K562 (cell line): ENCODE measurements at regions not wholly inside any gene's neighbourhood (a gene's known extent, or its start where the extent isn't known, plus 50 kb on each side); places are given as distances from the start of the nearest gene placed in this dataset.

Source experiments
- ATAC-seq: fragments of 200-7000 bp; cut with Tn5 transposase; 3 replicates; pipeline ENCODE4 v1.9.1; 2020; ENCODE audit warnings: moderate library complexity
- BruUV-seq: library from RNA; stranded (reverse); fragments of 400-500 nt; replicated peaks from 2 replicates; lab custom pipeline; 2021; lab: Mats Ljungman, UMichigan
- CTCF ChIA-PET: fragments of 300-600 bp; formaldehyde crosslinking; extraction: SDS; loops from one replicate; lab custom pipeline; 2021; ENCODE audit warnings: low intra/inter-chr PET ratio; lab: Yijun Ruan, JAX
- POLR2A ChIA-PET: fragments of 300-600, 350-650 bp; sonication (Branson Sonifier 250); formaldehyde crosslinking; extraction: SDS; loops from one replicate; lab custom pipeline; 2021; ENCODE audit warnings: antibody characterized with exemption, inconsistent platforms; lab: Yijun Ruan, JAX
- DNase-seq, 4 experiments: peaks; one replicate each; pipeline versions ENCODE4 v3.0.0 to v3.0.0-alpha.2; 2011 to 2018; ENCODE audit warnings: low spot score in 3 of 4, mixed read lengths in 3 of 4; ENCODE audit errors: extremely low read depth in 1 of 4
- FAIRE-seq: peaks from 2 replicates; lab custom pipeline; 2011; peaks lifted over from hg19 to GRCh38; lab: Jason Lieb, UNC
- H2AFZ ChIP-seq: 2 replicates; pipeline ENCODE4 v1.6.0; 2011; ENCODE audit warnings: low read depth, low read length, control low read depth, inconsistent platforms
- H3K27ac ChIP-seq: fragments of 200-600 bp; 3 replicates; pipeline ENCODE4 v1.8.0; 2011; ENCODE audit warnings: low read depth, mild to moderate bottlenecking, control low read depth, inconsistent platforms, low read length, moderate library complexity, mixed read lengths; ENCODE audit errors: extremely low read depth
- H3K27me3 ChIP-seq, 2 experiments: fragments of 300-600 bp in 1 of 2; 2 replicates in 1 of 2; 3 replicates in 1 of 2; pipeline versions ENCODE4 v1.6.0 to v1.8.0; 2011; ENCODE audit warnings: inconsistent platforms in 2 of 2, low read length in 2 of 2, mild to moderate bottlenecking in 1 of 2, mixed read lengths in 1 of 2, moderate library complexity in 1 of 2; ENCODE audit not compliant: control insufficient read depth in 2 of 2, insufficient read depth in 2 of 2
- H3K36me3 ChIP-seq: fragments of 300-600 bp; 3 replicates; pipeline ENCODE4 v1.8.0; 2011; ENCODE audit warnings: mild to moderate bottlenecking, low read length, inconsistent platforms; ENCODE audit not compliant: control insufficient read depth, insufficient read depth
- H3K4me1 ChIP-seq, 2 experiments: fragments of 200-600 bp in 1 of 2; replicated peaks in 1 of 2; 2 replicates in 1 of 2; 3 replicates in 1 of 2; pipeline versions ENCODE4 v1.5.1 to v1.8.0; 2011; ENCODE audit warnings: inconsistent platforms in 2 of 2, low read length in 2 of 2, mild to moderate bottlenecking in 1 of 2, mixed read lengths in 1 of 2, moderate library complexity in 1 of 2; ENCODE audit not compliant: control insufficient read depth in 2 of 2, insufficient read depth in 2 of 2
- H3K4me2 ChIP-seq: 2 replicates; pipeline ENCODE4 v1.6.1; 2011; ENCODE audit warnings: low read length, control low read depth, inconsistent platforms, mixed read lengths; ENCODE audit not compliant: insufficient read depth
- H3K4me3 ChIP-seq: fragments of 200-600 bp; sonication (generic), shearing (Covaris generic); 2 replicates; pipeline ENCODE4 v1.5.1; 2016; ENCODE audit warnings: control low read depth, inconsistent platforms
- H3K79me2 ChIP-seq: fragments of 200-600 bp; 3 replicates; pipeline ENCODE4 v1.8.0; 2011; ENCODE audit warnings: low read length, inconsistent platforms; ENCODE audit not compliant: control insufficient read depth, insufficient read depth
- H3K9ac ChIP-seq, 2 experiments: 2 replicates each; pipeline versions ENCODE4 v1.6.0 to v1.6.1; 2011; ENCODE audit warnings: low read depth in 2 of 2, low read length in 2 of 2, control low read depth in 1 of 2, inconsistent platforms in 1 of 2, mild to moderate bottlenecking in 1 of 2, mixed read lengths in 1 of 2; ENCODE audit not compliant: insufficient read depth in 1 of 2
- H3K9me1 ChIP-seq: one replicate; pipeline ENCODE4 v1.6.0; 2011; ENCODE audit warnings: inconsistent platforms, mild to moderate bottlenecking, low read length, moderate library complexity; ENCODE audit not compliant: control insufficient read depth, insufficient read depth
- H3K9me3 ChIP-seq: replicated peaks from 2 replicates; pipeline ENCODE4 v1.5.1; 2011; ENCODE audit warnings: low read depth, low read length, inconsistent platforms; ENCODE audit not compliant: control insufficient read depth, insufficient read depth
- H4K20me1 ChIP-seq: replicated peaks from 2 replicates; pipeline ENCODE4 v1.6.1; 2011; ENCODE audit warnings: low read length, inconsistent platforms, mixed read lengths; ENCODE audit not compliant: control insufficient read depth, insufficient read depth
- BMI1 ChIP-seq: fragments of 150-350 bp; IDR thresholded peaks from 2 replicates; pipeline ENCODE4 v1.6.1; 2014; ENCODE audit warnings: low read length
- CBFA2T3 ChIP-seq: fragments of 450-650 bp; IDR thresholded peaks from 2 replicates; pipeline ENCODE4 v1.6.1; 2017
- DPF2 ChIP-seq: fragments of 450-650 bp; IDR thresholded peaks from 2 replicates; pipeline ENCODE4 v1.6.1; 2016
- KDM4B ChIP-seq, 2 experiments: fragments of 450-650 bp in 1 of 2; sonication (generic) in 1 of 2; IDR thresholded peaks; 2 replicates each; pipeline ENCODE4 v1.6.1; 2016 to 2017; ENCODE audit warnings: borderline replicate concordance in 2 of 2, antibody characterized with exemption in 1 of 2, low read depth in 1 of 2, mild to moderate bottlenecking in 1 of 2
- MIER1 ChIP-seq: fragments of 450-650 bp; IDR thresholded peaks from 2 replicates; pipeline ENCODE4 v1.6.1; 2016; ENCODE audit warnings: antibody characterized with exemption, mild to moderate bottlenecking, low read depth
- MTA2 ChIP-seq: fragments of 450-650 bp; IDR thresholded peaks from 2 replicates; pipeline ENCODE4 v1.6.1; 2016; ENCODE audit warnings: low read depth
- NFIX ChIP-seq: fragments of 250-450 bp; sonication (Bioruptor Pico); IDR thresholded peaks from 2 replicates; pipeline ENCODE4 v1.4.0; 2020; ENCODE audit warnings: low read depth, mild to moderate bottlenecking, moderate library complexity
- SNIP1 ChIP-seq: fragments of 450-650 bp; IDR thresholded peaks from 2 replicates; pipeline ENCODE4 v1.7.1; 2017; ENCODE audit warnings: low read depth, mild to moderate bottlenecking
- SUPT5H ChIP-seq: fragments of 450-650 bp; IDR thresholded peaks from 2 replicates; pipeline ENCODE4 v1.6.1; 2016
- TBL1XR1 ChIP-seq, 2 experiments: IDR thresholded peaks; 2 replicates each; pipeline ENCODE4 v1.6.1; 2012; ENCODE audit warnings: improper control_type of control experiment in 2 of 2, low read length in 2 of 2, mild to moderate bottlenecking in 1 of 2
- TRIM28 ChIP-seq: fragments of 450-650 bp; IDR thresholded peaks from 2 replicates; pipeline ENCODE4 v1.6.1; 2017
- ZKSCAN1 ChIP-seq: fragments of 150-350 bp; IDR thresholded peaks from 2 replicates; pipeline ENCODE4 v1.6.1; 2016; ENCODE audit warnings: low read depth, low read length
- ZNF445 ChIP-seq: fragments of 250-450 bp; sonication (Bioruptor Pico); IDR thresholded peaks from 2 replicates; pipeline ENCODE4 v1.4.0; 2020; ENCODE audit warnings: low read depth, mild to moderate bottlenecking, moderate library complexity
- ZNF695 ChIP-seq: fragments of 450-650 bp; formaldehyde crosslinking; IDR thresholded peaks from 2 replicates; pipeline ENCODE4 v1.4.0; 2020; ENCODE audit warnings: mild to moderate bottlenecking, moderate library complexity
- ZNF76 ChIP-seq: fragments of 250-450 bp; sonication (Bioruptor Pico); IDR thresholded peaks from 2 replicates; pipeline ENCODE4 v1.4.0; 2020; ENCODE audit warnings: mild to moderate bottlenecking, moderate library complexity, borderline replicate concordance
- WGBS: fragments of 100-300 bp; shearing (Covaris generic); methylation state at CpG from one replicate; pipeline ENCODE4 v1.1.6; 2016; ENCODE audit warnings: low coverage, mixed read lengths; ENCODE audit not compliant: insufficient coverage; ENCODE audit errors: missing lambda C conversion rate; 5-methylcytosine and 5-hydroxymethylcytosine counted together
- in situ Hi-C: fragments of 300-500 bp; cut with MboI; formaldehyde crosslinking; loops from 4 replicates; pipeline ENCODE4 v1.15.0; 2018; ENCODE audit warnings: inconsistent platforms, mixed read lengths
- intact Hi-C: fragments of 100-400 bp; cut with micrococcal nuclease; formaldehyde crosslinking; loops from 2 replicates; pipeline ENCODE4 v1.14.2; 2022
- TF ChIP-seq, protein P1 (sequence below): fragments of 250-450 bp; sonication (Bioruptor Pico); IDR thresholded peaks from 2 replicates; pipeline ENCODE4 v1.4.0; 2020
- TF ChIP-seq, protein P2 (sequence below): fragments of 250-450 bp; sonication (Bioruptor Pico); IDR thresholded peaks from 2 replicates; pipeline ENCODE4 v1.8.0; 2022; ENCODE audit warnings: inconsistent platforms, mild to moderate bottlenecking, moderate library complexity, borderline replicate concordance
- TF ChIP-seq, protein P3 (sequence below): sonication (generic); formaldehyde crosslinking; IDR thresholded peaks from 2 replicates; pipeline ENCODE4 v1.8.0; 2022; ENCODE audit warnings: missing genetic modification reagents, mild to moderate bottlenecking, borderline replicate concordance

DNA sequence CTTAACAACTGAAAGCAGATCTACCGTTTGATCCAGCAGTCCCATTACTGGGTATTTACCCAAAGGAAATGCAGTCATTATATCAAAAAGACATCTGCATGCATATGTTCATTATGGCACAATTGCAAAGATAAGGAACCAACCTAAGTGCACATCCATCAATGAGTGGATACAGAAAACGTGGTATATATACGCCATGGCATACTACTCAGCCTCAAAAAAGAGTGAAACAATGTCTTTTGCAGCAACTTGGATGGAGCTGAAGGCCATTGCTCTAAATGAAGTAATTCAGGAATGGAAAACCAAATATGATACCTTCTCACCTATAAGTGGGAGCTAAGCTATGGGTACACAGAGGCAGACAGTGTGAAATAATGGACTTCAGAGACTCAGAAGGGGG lies 169.3 kb downstream of the ZBTB18 start (continued):
- TF ChIP-seq, protein P1, sequence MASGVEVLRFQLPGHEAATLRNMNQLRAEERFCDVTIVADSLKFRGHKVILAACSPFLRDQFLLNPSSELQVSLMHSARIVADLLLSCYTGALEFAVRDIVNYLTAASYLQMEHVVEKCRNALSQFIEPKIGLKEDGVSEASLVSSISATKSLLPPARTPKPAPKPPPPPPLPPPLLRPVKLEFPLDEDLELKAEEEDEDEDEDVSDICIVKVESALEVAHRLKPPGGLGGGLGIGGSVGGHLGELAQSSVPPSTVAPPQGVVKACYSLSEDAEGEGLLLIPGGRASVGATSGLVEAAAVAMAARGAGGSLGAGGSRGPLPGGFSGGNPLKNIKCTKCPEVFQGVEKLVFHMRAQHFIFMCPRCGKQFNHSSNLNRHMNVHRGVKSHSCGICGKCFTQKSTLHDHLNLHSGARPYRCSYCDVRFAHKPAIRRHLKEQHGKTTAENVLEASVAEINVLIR (CRISPR knock-in tag): no peak
- no peak for TF ChIP-seq MIER1
- TF ChIP-seq, protein P2, sequence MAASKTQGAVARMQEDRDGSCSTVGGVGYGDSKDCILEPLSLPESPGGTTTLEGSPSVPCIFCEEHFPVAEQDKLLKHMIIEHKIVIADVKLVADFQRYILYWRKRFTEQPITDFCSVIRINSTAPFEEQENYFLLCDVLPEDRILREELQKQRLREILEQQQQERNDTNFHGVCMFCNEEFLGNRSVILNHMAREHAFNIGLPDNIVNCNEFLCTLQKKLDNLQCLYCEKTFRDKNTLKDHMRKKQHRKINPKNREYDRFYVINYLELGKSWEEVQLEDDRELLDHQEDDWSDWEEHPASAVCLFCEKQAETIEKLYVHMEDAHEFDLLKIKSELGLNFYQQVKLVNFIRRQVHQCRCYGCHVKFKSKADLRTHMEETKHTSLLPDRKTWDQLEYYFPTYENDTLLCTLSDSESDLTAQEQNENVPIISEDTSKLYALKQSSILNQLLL: no peak
- TF ChIP-seq SNIP1: no peak
- no peak for TF ChIP-seq TBL1XR1 (IDR thresholded peaks at IDR 0.05; ENCODE audit: low read length in 2 of 2)
- no peak for TF ChIP-seq TRIM28
- no peak for TF ChIP-seq KDM4B (IDR thresholded peaks at IDR 0.05; ENCODE audit: borderline replicate concordance in 2 of 2, low read depth in 1 of 2)
- no peak for TF ChIP-seq ZKSCAN1
- no peak for TF ChIP-seq ZNF76 (CRISPR knock-in tag)
- no peak for TF ChIP-seq DPF2

DNA sequence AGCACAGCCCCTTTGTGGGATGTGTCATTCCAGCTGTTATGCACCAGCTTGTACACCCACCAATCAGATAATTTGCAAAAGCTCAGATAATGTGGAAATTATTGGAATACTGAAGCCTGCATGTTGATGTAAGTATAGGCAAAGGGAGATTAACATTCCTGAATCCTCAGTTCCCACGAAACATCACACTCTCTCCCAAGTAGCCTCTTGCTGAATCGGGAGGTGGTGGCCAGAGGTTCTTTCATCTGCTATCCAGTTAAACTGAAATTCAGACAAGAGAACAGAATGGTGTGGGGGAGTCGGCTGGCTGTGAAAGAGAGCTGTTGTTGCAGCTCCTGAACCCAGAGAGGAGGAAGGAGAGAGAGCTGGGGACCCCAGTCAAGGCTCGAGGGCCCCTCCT lies 170.9 kb downstream of the ZBTB18 start:
- CTCF ChIA-PET: no interaction called here
- no peaks in the 10 kb centered on the region for H3K36me3 ChIP-seq
- H3K9ac ChIP-seq: no peak overlapping the region; a peak in 1 of 4 replicates
- H3K9me3 ChIP-seq: no peaks in the 10 kb centered on the region
- H3K4me3 ChIP-seq: no peak overlapping the region
- ATAC-seq (no peak), DNase-seq (no peak), FAIRE-seq (no peak)
- no peaks in the 10 kb centered on the region for H3K79me2 ChIP-seq
- no peak overlapping the region for H3K4me2 ChIP-seq
- no peak overlapping the region for H2AFZ ChIP-seq
- no peak overlapping the region for H3K27ac ChIP-seq
- no TSS peak for BruUV-seq
- peaks cover 23 to 51% of the 10 kb centered on the region in 2 experiments; a peak in 4 of 5 replicates for H3K27me3 ChIP-seq
- WGBS: 0% methylated on average over 4 of the region's 4 CpGs
- H3K4me1 ChIP-seq: no peaks in the 10 kb centered on the region
- POLR2A ChIA-PET: no interaction called here
- H4K20me1 ChIP-seq: peaks cover 3% of the 10 kb centered on the region; the same call in 1 of the 2 replicates
- no peaks in the 10 kb centered on the region for H3K9me1 ChIP-seq
- TF ChIP-seq CBFA2T3 (no peak), MTA2 (no peak), SUPT5H (no peak), NFIX (CRISPR knock-in tag) (no peak), ZNF445 (CRISPR knock-in tag) (no peak), ZNF695 (no peak), BMI1 (no peak)
- TF ChIP-seq, protein P3, sequence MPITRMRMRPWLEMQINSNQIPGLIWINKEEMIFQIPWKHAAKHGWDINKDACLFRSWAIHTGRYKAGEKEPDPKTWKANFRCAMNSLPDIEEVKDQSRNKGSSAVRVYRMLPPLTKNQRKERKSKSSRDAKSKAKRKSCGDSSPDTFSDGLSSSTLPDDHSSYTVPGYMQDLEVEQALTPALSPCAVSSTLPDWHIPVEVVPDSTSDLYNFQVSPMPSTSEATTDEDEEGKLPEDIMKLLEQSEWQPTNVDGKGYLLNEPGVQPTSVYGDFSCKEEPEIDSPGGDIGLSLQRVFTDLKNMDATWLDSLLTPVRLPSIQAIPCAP: no peak
- intact Hi-C loops: no loop called here
- in situ Hi-C loops: no loop called here
